Activated CD8-positive, alpha-beta memory T cell treated with anti-CD3 and anti-CD28 coated beads for 48 hours (primary cell): ENCODE measurements at regions not wholly inside any gene's neighbourhood (a gene's known extent, or its start where the extent isn't known, plus 50 kb on each side); places are given as distances from the start of the nearest gene placed in this dataset.
"Not testable (repeated sequence)": the region's sequence is repeated elsewhere in the genome, so short reads cannot be mapped to it uniquely, and the experiment has no call there.

Experiments
- DNase-seq, 3 experiments: peaks; one replicate each; pipeline ENCODE4 v3.0.0-alpha.2; 2020; ENCODE audit warnings: low read depth in 2 of 3, low spot score in 2 of 3

DNA sequence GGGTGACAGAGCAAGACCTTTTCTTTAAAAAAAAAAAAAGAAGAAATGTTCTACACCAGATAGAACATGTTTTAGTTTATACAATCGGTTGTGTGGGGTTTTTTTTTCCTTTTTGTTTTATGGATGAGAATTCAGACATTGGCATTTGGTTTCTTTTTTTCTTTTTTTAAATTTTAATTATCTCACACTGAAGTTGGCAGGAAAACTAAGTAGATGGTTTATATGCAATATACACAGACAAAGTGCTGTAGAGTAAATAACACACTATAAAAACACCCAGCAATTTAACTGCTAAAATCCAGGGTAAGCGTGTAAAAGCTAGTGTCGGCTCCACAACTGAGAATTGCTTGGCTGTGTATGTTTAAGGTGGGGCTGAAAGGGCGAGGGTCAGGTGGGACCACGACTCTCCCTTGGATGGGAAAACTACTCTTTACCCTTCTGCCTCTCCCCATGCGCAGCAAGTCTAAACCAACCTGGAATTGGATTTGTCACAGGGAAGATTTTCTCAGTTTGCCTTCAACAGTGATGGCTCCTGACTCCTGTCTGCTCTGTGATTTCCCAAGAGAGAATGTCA lies 147.1 kb upstream of the MARCKS start:
- no peak for DNase-seq

DNA sequence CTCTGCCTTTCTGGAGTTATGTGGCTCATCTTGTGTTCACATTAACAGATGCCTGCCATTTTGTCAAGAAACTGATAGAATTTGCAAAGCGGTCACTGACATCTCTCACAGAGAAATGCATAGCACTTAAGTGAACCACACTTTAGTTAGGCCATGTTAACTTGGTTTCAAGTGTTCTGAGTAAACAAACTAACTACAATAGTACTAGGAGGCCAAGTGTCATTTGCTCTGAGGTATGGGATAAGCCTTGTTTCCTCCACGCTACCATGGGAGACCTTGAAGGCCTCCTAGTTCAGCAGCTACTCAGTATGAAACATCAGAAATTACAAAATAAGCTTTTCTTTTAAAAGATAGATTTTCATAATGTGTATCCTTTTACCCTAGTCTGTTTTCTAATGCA lies 143.5 kb upstream of the MARCKS start:
- DNase-seq, result no peak

DNA sequence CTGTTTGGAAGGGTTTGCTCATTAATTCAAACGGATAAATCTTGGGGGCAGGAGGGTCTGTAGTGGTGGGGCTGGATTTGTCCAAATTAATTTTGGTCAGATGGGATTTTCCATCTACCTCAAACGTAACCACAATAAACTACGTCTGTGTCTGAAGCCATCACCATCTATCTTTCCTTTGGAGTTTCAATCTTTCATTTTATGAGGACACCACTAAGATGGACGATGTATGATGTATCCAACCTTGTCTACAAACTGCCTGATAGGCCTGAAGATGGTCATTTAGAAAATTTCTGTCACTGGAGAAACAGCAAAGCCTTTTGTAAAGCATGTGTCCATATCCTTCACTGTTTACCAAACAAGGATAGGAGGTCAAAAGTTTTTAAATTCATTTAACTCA lies 138.6 kb upstream of the MARCKS start:
- DNase-seq, result no peak

DNA sequence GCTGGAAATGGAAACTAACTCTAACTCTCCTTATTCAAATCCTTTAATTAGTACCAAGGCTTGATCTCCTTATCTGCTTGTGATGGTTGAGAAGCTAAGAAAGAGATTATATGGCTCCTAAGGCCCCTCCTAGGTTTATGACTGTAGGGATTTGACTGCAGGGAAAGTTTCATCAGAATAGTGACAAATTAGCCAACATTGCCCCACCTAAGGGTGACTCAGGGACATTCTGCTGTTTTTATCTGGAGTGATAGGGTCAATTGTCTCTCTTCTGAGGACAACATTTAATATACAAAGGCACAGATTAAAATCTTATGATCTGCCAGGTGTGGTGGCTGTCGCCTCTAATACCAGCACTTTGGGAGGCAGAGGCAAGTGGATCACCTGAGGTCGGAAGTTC lies 138.1 kb upstream of the MARCKS start:
- no peak for DNase-seq

DNA sequence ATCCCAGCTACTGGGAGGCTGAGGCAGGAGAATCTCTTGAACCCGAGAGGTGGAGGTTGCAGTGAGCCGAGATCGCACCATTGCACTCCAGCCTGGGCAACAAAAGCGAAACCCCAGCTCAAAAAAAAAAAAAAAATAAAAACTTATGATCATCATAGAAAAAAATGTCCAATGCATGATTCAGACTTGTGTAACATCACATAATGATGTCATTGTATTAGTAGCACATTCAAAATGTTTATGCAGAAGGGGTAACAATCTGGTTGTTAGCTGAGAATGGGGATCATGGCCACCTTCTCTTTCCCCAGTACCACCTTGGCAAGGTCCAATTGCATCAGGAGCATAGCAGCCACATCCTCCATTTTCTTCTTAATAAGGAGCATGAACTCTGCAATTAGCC lies 137.6 kb upstream of the MARCKS start:
- DNase-seq, result no peak

DNA sequence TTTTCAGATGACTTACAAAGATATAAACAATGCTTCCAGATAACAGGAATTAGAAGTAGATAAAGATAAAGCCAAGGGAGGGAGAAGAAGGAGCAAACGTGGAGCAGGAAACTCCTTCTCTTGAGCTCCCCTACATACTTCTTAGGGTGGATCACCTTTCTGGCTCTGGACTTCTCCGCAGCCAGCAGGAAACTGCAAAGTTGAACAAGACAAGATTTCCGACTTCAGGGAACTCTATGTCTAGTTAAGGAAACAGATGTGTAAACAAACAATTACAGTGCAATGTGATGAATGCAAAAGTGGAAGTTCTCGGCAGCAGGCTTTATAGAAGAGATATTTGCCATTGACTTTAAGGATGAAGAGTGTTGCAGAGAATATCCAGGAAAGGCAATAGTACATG lies 134.0 kb upstream of the MARCKS start:
- DNase-seq, result no peak

DNA sequence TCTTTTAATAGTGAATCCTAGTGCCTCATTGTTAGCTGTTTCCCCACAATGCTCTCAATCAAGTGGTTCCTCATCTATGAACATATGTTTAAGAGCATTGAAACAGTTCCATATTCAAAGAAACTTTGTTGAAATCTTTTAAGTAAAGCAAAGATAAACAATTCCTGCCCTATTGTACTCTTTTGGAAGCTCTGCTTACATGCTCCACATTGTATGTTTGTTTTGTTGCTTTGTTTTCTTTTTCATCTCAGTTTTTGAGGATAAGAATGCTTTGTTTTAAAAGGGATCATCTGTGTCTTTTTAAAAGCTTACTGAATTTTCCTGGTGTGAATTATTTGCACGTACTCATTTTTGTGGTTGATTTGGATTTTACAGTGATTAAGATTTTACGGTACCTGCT lies 132.2 kb upstream of the MARCKS start:
- not testable (repeated sequence) for DNase-seq

DNA sequence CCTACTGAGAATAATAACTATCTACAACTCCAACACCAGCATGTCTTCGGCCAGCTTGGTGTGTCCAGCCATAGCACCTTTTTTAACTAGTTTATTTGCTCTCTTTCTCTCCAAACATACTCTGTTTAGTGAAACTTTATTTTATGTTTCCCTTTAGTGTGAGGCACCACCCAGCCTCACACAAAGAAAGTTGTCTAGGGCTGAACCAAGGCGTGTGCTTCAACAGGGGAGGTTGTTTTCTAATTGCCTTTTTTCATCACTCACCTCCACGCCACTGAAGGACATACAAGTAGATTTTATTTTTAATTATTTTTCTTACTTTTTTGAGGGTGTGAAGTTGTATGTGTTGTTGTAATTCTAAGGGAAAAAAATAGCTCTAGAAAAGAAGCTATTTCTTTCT lies 125.6 kb upstream of the MARCKS start:
- DNase-seq, result no peak

DNA sequence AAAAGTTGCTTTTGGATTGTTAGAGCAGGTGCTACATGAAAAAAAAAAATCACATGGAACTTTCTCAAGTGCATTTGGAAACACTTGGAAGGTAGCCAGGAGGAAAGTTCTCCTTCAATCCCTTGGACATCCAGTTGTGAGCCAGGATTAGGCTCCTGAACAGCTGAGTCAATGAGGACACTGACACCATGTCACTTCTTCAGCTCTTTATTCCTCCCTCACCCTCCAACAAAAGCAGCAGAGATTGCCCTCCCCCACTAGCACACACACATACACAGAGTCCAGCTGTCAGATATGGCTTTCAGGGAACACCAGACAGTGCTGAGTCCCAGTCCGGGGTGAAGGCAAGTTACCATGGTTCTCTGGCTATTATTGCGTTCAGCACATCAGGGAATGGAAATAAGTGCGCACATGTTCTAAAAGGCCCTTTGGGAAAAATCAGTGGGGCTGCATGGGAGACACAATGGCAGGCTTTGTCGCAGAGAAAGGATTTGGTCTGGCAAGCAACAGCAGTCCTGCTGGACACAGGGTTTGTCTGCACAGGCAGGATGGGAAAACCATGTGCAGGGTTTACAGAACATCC lies 124.7 kb upstream of the MARCKS start:
- DNase-seq, result no peak

DNA sequence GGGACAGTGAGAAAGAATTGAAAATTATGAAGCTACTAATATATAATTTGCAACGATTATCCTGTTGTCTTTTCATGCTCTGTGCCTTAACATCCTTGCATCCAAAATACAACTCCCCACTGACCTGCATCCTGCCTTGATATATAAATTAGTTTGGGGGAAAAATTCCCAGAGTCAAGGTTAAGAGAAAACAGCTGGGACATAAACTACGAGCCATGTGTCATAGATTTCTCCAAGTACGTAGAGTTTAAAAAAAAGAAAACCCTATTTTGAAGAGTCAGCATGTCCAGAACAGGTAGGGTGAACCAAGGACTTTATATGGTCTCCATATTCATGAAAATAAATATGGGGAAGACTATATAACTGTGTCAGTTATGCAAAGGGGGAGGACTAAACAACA lies 123.8 kb upstream of the MARCKS start:
- DNase-seq, result no peak

DNA sequence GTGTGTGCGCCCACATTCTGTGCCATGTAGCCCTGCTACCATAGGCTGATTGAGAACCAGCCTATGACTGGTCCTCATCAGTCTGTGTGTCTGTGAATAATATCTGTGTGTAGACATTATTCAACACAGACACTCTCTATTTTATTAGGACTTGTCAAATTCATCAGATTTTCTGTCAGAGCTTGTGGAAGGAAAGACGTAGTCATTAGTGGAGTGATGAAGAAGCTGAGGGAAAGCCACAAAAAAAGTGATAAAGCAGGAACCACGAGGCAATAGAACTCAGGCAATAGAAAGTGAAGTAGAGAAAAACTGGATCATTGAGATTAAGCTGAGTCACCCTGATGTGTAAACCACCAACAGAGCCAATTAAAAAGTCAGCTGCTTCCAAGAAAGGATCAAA lies 122.2 kb upstream of the MARCKS start:
- no peak for DNase-seq

DNA sequence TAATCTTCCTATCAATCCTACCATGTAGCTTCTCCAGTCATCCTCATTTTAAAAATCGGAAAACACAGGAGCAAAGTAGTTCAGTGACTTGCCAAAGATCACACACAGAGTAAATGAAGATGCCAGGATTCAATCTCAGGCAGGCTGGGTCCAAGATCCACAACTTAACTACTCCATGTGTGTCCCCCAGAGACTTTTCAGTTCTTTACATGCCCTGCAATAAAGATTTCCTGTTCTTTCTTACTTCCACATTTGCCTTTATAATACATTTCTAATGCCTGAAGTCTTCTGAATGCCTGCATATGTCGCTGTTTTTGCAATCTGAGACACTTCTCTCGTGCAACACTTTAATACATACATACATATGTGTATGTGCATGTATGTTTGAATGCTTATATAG lies 121.7 kb upstream of the MARCKS start:
- DNase-seq, result no peak

DNA sequence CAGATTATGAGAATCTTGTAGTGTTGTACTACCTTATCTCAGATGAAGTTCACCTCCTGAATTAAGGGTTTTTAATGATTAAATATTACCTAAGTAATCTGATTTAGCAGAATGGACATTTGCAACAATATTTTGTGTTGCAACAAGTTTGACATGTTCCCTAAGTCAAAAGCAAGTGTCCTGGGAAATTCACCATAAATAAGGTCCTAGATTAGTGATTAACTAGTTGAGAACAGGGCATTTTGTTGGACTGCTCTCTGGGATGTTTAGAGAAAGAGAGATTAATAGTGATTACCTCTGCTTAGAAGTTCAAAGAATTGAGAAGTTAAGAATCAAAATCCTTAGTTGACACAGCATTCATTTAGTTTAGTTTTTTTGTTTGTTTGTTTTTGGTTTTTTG lies 120.2 kb upstream of the MARCKS start:
- DNase-seq, result no peak

DNA sequence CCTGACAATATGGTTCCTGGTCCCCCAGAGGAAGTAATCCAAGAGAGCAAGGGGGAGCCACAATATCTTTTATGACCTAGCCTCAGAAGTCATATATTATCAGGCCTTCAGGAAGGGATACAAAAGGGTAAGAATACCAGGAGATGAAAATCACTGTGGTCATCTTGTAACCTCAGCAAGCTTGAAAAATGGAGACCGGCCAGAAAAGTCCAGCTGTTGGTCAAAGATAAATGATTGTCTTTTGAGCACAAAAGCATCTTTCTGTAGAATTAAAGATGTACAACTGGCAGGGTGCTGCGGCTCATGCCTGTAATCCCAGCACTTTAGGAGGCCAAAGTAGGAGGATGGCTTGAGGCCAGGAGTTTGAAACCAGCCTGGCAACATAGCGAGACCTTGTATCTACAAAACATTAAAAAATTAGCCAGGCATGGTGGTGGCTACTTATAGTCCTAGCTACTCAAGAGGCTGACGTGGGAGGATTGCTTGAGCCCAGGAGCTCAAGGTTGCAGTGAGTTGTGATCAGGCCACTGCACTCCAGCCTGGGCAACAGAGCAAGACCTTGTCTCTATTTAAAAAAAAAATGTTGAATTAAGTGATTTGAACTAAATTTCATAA lies 118.0 kb upstream of the MARCKS start:
- no peak for DNase-seq

DNA sequence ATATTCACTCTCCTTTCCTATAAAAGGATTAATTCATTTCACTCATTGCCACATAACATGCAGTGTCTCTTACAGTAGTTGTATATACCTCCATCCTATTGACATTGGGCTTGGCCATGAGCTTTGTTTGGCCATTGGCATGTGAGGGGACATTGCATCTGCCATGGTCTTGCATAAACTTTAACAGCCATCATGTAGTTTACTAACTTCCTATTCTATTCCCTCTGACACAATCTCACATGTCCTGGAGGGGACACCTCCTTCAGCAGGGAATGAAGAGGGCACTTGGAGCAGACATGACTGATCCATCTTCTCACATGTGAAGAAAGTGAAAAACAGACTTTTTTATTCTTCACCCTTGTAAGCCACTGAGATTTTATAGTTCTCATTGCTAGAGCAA lies 115.5 kb upstream of the MARCKS start:
- DNase-seq, result no peak

DNA sequence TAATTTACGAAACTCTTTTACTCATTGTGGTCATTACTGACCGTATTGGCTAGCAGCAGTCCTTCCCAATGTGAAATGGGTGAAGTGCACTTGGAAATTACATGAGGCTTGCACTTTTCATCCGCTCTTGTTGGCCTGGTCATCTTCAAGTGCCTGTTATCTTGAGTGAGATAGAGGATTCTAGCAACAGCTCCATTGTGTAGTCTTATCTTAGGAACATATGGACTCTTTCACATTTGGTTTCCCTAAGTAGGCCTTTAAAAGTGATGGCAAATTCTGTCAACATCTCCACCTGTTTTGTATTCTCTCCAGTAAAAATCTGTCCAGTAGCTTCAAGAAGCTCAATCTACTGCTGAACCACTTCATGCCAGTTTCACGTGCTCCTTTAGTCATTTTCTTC lies 114.8 kb upstream of the MARCKS start:
- DNase-seq, result no peak

DNA sequence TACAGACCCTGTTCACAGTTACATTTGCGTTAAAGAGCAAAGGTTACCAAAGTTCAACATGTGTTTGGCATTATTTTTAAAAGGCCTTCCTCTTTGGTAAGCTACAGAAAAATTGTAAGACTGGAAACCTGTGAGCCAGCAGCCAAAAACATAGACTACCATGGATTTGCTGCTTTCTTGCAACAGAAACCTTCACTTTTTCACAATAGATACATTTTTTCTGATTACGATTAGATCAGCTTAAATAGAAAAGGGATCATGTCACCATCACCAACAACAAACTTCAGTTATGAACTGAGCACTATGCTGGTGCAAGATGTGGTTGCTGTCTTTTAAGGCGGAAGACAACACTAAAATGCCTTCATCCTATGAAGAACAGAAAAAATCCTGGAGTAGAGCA lies 112.3 kb upstream of the MARCKS start:
- no peak for DNase-seq

DNA sequence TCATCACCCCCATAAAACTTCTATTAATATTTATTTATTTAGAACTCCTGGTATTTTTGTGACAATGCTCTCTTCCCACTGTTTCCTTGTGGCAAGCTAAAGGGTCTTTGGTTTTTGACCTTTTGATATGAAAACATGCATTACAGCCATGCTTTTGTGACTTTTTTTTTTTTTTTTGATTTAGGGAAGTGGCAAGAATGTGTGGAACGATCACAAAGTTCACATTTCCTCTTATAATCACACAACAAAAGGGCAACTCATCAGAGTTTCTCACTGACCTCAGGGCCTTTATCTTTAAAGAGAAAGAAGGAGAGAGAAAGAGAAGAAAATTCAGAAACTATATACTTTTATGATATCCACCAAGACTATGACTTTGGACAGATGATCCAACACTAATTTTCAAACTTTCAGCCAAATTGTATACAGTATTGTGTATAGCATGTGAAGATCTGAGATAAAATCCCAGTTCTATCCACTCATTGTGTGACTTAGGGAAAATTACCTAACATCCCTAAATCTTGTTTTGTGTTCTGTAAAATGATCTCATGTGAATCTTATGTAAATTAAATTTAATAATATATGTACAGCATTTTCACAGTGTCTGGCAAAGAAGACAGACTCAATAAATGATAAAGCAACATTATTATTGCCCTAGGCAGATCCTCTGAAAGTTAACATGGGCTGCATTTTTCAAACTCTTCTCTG lies 106.8 kb upstream of the MARCKS start:
- no peak for DNase-seq

DNA sequence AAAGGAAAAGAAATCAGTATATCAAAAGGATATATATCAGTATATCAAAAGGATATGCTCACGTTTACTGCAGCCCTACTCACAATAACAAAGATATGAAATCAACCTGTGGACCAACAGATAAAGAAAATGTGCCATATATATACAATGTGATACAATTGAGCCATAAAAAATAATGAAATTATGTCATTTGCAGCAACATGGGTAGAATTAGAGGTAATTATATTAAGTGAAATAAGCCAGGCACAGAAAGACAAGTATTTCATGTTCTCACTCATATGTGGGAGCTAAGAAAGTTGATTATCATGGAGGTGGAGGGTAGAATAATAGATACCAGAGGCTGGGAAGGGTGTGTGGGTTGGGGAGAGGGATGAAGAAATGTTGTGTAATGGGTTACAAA lies 102.9 kb upstream of the MARCKS start:
- DNase-seq, result no peak

DNA sequence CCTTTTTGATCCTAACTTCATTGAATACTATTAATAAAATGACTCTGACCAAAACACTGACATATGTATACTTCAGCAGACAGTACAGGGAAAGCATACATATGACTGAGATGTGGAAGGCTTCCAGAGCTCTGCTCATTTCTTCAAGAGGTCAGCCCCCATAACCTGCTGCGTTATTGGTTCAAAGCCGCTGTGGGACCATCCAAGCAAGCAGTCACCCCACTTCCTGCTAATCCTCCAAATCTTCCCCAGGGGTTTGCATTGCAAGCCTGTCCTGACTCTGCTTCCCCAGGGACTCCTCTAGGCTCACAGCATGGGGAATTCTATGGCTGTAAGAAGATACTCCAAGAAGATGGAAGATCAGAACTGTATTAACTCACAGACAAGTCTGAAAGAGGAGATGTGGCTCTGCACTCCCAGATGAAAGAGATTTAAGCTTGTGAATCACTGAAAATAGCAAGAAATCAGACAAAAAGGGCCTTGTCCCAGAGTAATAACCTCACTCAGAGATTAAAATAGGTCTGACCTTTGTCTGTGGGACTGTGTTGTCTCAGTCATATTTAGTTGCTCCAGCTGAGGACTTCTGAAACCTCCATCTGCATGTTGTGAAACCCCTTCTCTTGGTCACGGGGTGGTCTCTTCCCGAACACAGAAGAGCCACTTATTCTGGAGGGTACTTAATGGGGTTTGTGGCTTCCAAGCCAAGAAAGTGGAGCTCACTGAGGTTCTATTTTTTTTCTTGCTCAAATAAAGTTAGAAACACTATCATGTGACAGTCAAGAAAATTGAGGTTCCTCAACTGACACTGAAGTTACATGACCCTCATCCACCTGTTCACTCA lies 101.5 kb upstream of the MARCKS start:
- DNase-seq, result no peak

DNA sequence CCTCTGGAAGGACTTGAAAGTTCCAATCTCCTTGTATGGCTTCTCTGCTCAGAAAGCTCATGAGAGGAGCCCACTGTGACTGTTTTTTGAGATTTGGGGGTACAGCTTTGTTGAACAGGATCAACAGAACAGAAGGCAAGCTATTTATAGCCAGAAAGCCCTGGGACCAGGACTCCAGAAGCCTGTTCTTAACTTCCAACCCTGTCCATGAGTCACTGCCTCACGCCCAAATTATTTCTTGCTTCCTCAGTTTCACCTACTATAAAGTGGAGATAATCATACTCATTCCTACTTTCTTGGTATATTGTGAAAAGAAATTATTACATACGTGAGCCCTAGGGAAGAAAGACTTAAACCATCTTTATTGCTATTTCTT lies 100.9 kb upstream of the MARCKS start:
- no peak for DNase-seq

DNA sequence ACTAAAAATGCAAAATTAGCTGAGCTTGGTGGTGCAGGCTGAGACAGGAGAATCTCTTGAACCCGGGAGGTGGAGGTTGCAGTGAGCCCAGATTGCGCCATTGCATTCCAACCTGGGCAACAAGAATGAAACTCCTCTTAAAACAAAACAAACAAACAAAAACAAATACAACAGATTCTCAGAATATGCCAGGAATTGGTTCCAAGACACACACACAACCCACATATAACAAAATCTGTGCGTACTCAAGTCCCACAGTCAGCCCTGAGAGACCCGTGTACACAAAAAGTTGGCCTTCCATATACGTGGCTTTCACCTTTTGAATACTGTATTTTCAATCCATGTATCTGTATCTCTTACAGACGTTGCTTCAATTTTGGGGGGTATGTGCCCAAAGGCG lies 98.9 kb upstream of the MARCKS start:
- no peak for DNase-seq
